HG02763 (cell line): ENCODE measurements at regions not wholly inside any gene's neighbourhood (a gene's known extent, or its start where the extent isn't known, plus 50 kb on each side); places are given as distances from the start of the nearest gene placed in this dataset.

Experiments
- ATAC-seq: cut with Tn5 transposase; IDR thresholded peaks from one replicate; pipeline ENCODE4 v1.9.1; 2021; ENCODE audit warnings: mild to moderate bottlenecking, moderate library complexity; ENCODE audit not compliant: unreplicated experiment

GRCh38 chr18:44473394-44474066 lies 207.2 kb upstream of the SETBP1 start:
- no peak for ATAC-seq

GRCh38 chr18:44474067-44474411 lies 206.6 kb upstream of the SETBP1 start:
- no peak for ATAC-seq

GRCh38 chr18:44474591-44474990 lies 206.1 kb upstream of the SETBP1 start:
- no peak for ATAC-seq

- ATAC-seq: no peak
These were observed 197.9 kb upstream of the SETBP1 start for GRCh38 chr18:44482761-44483160.

- no peak for ATAC-seq
These were observed 185.5 kb upstream of the SETBP1 start for GRCh38 chr18:44495151-44495550.

- no peak for ATAC-seq
These were observed 183.4 kb upstream of the SETBP1 start for GRCh38 chr18:44497311-44497710.

- no peak for ATAC-seq
These were observed 182.8 kb upstream of the SETBP1 start for GRCh38 chr18:44497757-44498490.

- no peak for ATAC-seq
These were observed 179.7 kb upstream of the SETBP1 start for GRCh38 chr18:44500808-44501610.

GRCh38 chr18:44502221-44502620 lies 178.5 kb upstream of the SETBP1 start:
- ATAC-seq: no peak

GRCh38 chr18:44502790-44503189 lies 177.9 kb upstream of the SETBP1 start:
- ATAC-seq: no peak

GRCh38 chr18:44503854-44504253 lies 176.8 kb upstream of the SETBP1 start:
- no peak for ATAC-seq

- peak; percentile 74 for ATAC-seq
These were observed 172.9 kb upstream of the SETBP1 start for GRCh38 chr18:44507729-44508325.

- no peak for ATAC-seq
These were observed 172.2 kb upstream of the SETBP1 start for GRCh38 chr18:44508474-44508873.

- ATAC-seq: no peak
These were observed 171.6 kb upstream of the SETBP1 start for GRCh38 chr18:44509048-44509447.

GRCh38 chr18:44510390-44510789 lies 170.3 kb upstream of the SETBP1 start:
- ATAC-seq: no peak

- no peak for ATAC-seq
These were observed 167.5 kb upstream of the SETBP1 start for GRCh38 chr18:44513233-44513632.

- ATAC-seq: no peak
These were observed 166.6 kb upstream of the SETBP1 start for GRCh38 chr18:44514106-44514505.

GRCh38 chr18:44514766-44515165 lies 165.9 kb upstream of the SETBP1 start:
- ATAC-seq: no peak

GRCh38 chr18:44516450-44516849 lies 164.2 kb upstream of the SETBP1 start:
- no peak for ATAC-seq

- ATAC-seq: no peak
These were observed 163.6 kb upstream of the SETBP1 start for GRCh38 chr18:44517136-44517535.

- ATAC-seq: no peak
These were observed 162.5 kb upstream of the SETBP1 start for GRCh38 chr18:44518091-44518615.
